Mesodermal cell (in vitro differentiated cells): ENCODE measurements at regions not wholly inside any gene's neighbourhood (a gene's known extent, or its start where the extent isn't known, plus 50 kb on each side); places are given as distances from the start of the nearest gene placed in this dataset.
"Not testable (repeated sequence)": the region's sequence is repeated elsewhere in the genome, so short reads cannot be mapped to it uniquely, and the experiment has no call there.

Source experiments
- H3K27ac ChIP-seq: 2 replicates; pipeline ENCODE4 v1.7.0; 2013; ENCODE audit warnings: mild to moderate bottlenecking, low read depth, low read length, moderate library complexity; ENCODE audit not compliant: severe bottlenecking
- H3K36me3 ChIP-seq: 2 replicates; pipeline ENCODE4 v1.7.1; 2013; ENCODE audit warnings: mild to moderate bottlenecking, low read length, moderate library complexity; ENCODE audit not compliant: control insufficient read depth, insufficient read depth
- H3K4me1 ChIP-seq: one replicate; pipeline ENCODE4 v1.7.1; 2013; ENCODE audit warnings: mild to moderate bottlenecking, low read length; ENCODE audit not compliant: insufficient read depth, control insufficient read depth, poor library complexity, severe bottlenecking
- H3K4me3 ChIP-seq: 2 replicates; pipeline ENCODE4 v1.7.0; 2013; ENCODE audit warnings: low read length, control low read depth, mild to moderate bottlenecking; ENCODE audit not compliant: insufficient read depth, poor library complexity, severe bottlenecking; ENCODE audit errors: extremely low read depth
- H3K9me3 ChIP-seq: 2 replicates; pipeline ENCODE4 v1.7.1; 2013; ENCODE audit warnings: mild to moderate bottlenecking, low read length, moderate library complexity; ENCODE audit not compliant: control insufficient read depth
- WGBS, 2 experiments: methylation state at CpG; one replicate each; pipeline ENCODE4 v1.1.5; 2013; ENCODE audit warnings: missing lambda C conversion rate in 2 of 2; ENCODE audit not compliant: insufficient coverage in 2 of 2; 5-methylcytosine and 5-hydroxymethylcytosine counted together

GRCh38 chr7:156015237-156016020 is 203.2 kb upstream of the SHH start:
- Histone ChIP-seq H3K27ac (no peak overlapping the region), H3K4me1 (no peaks in the 10 kb centered on the region), H3K4me3 (no peak overlapping the region), H3K9me3 (no peaks in the 10 kb centered on the region), H3K36me3 (no peaks in the 10 kb centered on the region)
- 93 to 99% methylated on average over 12 of the region's 17 CpGs for WGBS, 2 experiments

- Histone ChIP-seq H3K4me3 (no peak overlapping the region), H3K9me3 (no peaks in the 10 kb centered on the region), H3K4me1 (no peaks in the 10 kb centered on the region), H3K36me3 (no peaks in the 10 kb centered on the region), H3K27ac (no peak overlapping the region)
- 83 to 88% methylated on average over 2 of the region's 2 CpGs for WGBS, 2 experiments
Measured at GRCh38 chr7:156014808-156015207, 202.5 kb upstream of the SHH start.

DNA sequence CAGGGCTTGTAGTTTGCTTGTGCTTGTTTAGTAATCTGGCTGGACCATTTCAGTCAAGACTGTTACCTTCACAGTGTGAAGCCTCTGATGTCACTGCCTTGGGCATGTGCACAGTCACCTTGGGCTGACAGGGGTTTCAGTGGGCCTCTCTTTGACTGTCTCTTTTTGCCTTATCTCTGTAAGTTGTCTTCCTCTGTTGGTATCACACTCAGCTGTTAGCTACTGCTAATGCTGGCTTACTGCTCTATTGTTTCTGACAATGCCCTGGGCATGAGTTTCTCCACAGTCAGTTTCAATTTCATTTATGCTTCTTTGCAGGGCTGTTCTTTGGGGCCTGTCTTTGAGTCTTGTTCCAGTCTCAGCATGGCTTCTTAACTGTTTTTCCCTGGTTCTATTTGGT is 201.9 kb upstream of the SHH start:
- no peaks in the 10 kb centered on the region for H3K36me3 ChIP-seq
- H3K4me1 ChIP-seq: no peaks in the 10 kb centered on the region
- H3K9me3 ChIP-seq: no peaks in the 10 kb centered on the region
- no peak overlapping the region for H3K4me3 ChIP-seq
- no peak overlapping the region for H3K27ac ChIP-seq

GRCh38 chr7:156012412-156012811 is 200.1 kb upstream of the SHH start:
- H3K9me3 ChIP-seq: no peaks in the 10 kb centered on the region
- no peak overlapping the region for H3K4me3 ChIP-seq
- 83 to 90% methylated on average over 2 of the region's 3 CpGs for WGBS, 2 experiments
- H3K36me3 ChIP-seq: no peaks in the 10 kb centered on the region
- no peaks in the 10 kb centered on the region for H3K4me1 ChIP-seq
- H3K27ac ChIP-seq: no peak overlapping the region

GRCh38 chr7:156009569-156009968 is 197.3 kb upstream of the SHH start:
- no peaks in the 10 kb centered on the region for H3K9me3 ChIP-seq
- no CpG with 5 or more reads among the region's 1 CpG for WGBS, 2 experiments
- no peaks in the 10 kb centered on the region for H3K4me1 ChIP-seq
- no peaks in the 10 kb centered on the region for H3K36me3 ChIP-seq
- H3K27ac ChIP-seq: no peak overlapping the region
- H3K4me3 ChIP-seq: no peak overlapping the region

DNA sequence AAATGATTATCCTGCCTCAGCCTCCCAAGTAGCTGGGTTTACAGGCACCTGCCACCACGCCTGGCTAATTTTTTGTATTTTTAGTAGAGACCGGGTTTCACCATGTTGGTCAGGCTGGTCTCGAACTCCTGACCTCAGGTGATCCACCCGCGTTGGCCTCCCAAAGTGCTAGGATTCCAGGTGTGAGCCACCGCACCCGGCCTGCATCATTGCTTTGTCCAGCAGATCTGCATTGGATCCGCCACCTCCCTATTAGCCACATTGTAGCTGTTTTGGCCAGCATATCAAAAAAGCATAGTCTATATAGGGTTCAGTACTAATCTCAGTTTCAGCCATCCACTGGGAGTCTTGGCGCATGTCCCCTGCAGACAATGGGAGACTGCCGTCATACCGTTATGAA is 194.6 kb upstream of the SHH start:
- not testable (repeated sequence) for H3K9me3 ChIP-seq, H3K27ac ChIP-seq, H3K36me3 ChIP-seq, H3K4me1 ChIP-seq, H3K4me3 ChIP-seq
- 87 to 92% methylated on average over 9 to 11 of the region's 11 CpGs for WGBS, 2 experiments

- Histone ChIP-seq H3K36me3 (no peaks in the 10 kb centered on the region), H3K4me3 (no peak overlapping the region), H3K4me1 (no peaks in the 10 kb centered on the region), H3K27ac (no peak overlapping the region), H3K9me3 (no peaks in the 10 kb centered on the region)
- WGBS, 2 experiments: no CpG with 5 or more reads among the region's 3 CpGs
Measured at GRCh38 chr7:156006024-156006423, 193.8 kb upstream of the SHH start.

- WGBS, 2 experiments: 86 to 90% methylated on average over 11 to 12 of the region's 12 CpGs
- H3K9me3 ChIP-seq: no peaks in the 10 kb centered on the region
- H3K4me3 ChIP-seq: no peak overlapping the region
- H3K4me1 ChIP-seq: no peaks in the 10 kb centered on the region
- no peaks in the 10 kb centered on the region for H3K36me3 ChIP-seq
- no peak overlapping the region for H3K27ac ChIP-seq
Measured at GRCh38 chr7:156005202-156005691, 193.0 kb upstream of the SHH start.

DNA sequence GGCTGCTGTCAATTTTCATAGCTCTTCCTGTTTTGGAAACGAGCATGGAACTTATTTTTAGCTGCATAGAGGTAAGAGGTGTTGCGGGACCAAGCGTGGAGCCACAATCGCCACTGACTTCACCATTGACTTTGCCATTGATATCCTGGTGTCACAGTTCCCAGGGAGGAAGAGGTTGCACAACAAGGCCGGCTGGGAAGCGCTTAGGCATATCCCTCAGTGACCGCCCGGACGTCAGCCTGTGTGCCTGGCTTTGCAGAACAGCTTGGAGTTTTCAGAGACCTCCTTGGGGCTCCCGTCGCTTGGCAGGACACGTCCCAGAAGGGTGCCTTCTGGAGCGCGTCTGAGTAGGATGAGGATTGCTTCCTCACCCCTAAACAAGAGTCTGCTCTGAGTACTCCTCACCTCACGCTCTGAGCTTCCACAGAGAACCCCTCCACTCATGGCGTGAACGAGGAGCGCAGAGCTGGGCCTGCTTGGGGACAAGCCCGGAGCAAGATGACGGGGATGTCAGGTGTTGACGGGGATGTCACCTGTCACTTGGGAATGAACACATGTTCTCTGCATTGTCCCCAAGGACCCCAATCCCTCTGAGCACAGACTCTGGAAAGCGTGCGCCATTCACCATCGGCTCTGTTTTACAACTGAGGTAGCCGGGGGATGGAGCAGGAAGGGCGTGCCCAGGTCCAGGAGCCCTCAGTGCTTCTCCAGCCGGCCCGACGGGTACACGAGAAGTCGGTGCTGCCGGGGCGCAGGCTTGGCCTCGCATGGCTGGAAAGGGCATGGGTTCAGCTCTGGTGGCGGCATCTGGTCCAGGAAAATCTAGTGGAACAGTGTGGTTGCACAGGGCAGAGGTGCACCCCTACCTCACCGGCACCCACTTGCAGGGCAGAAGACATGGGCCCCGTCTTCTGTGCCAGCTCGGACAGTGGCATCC is 192.3 kb upstream of the SHH start:
- H3K4me3 ChIP-seq: no peak overlapping the region
- no peaks in the 10 kb centered on the region for H3K4me1 ChIP-seq
- no peaks in the 10 kb centered on the region for H3K9me3 ChIP-seq
- H3K36me3 ChIP-seq: no peaks in the 10 kb centered on the region
- H3K27ac ChIP-seq: no peak overlapping the region
- 93 to 94% methylated on average over 34 to 36 of the region's 38 CpGs for WGBS, 2 experiments

GRCh38 chr7:156003220-156004162 is 191.2 kb upstream of the SHH start:
- no peaks in the 10 kb centered on the region for H3K9me3 ChIP-seq
- H3K4me3 ChIP-seq: no peak overlapping the region
- H3K4me1 ChIP-seq: no peaks in the 10 kb centered on the region
- WGBS, 2 experiments: 89 to 94% methylated on average over 16 to 20 of the region's 22 CpGs
- no peak overlapping the region for H3K27ac ChIP-seq
- no peaks in the 10 kb centered on the region for H3K36me3 ChIP-seq
